B cell (primary cell): ENCODE measurements at regions not wholly inside any gene's neighbourhood (a gene's known extent, or its start where the extent isn't known, plus 50 kb on each side); places are given as distances from the start of the nearest gene placed in this dataset.

Experiments
- ATAC-seq: fragments of 200-7000 bp; cut with Tn5 transposase; one replicate; pipeline ENCODE4 v1.10.0; 2021; ENCODE audit warnings: low read depth, mild to moderate bottlenecking, moderate number of reproducible peaks, moderate library complexity
- CTCF ChIA-PET: fragments of 350-600 bp; sonication (Branson Sonifier 250); formaldehyde crosslinking; loops from one replicate; lab custom pipeline; 2021; ENCODE audit warnings: antibody characterized with exemption, inconsistent platforms; lab: Charles Lee
- POLR2A ChIA-PET: fragments of 350-600 bp; sonication (Branson Sonifier 250); formaldehyde crosslinking; loops from one replicate; lab custom pipeline; 2021; ENCODE audit warnings: antibody characterized with exemption; lab: Charles Lee
- DNase-seq: peaks from one replicate; pipeline ENCODE4 v3.0.0; 2013
- H2AFZ ChIP-seq: 2 replicates; pipeline ENCODE4 v1.6.1; 2012; ENCODE audit warnings: mild to moderate bottlenecking, low read depth, low read length; ENCODE audit not compliant: insufficient read depth, poor library complexity, severe bottlenecking
- H3K27ac ChIP-seq, 2 donors: 1 replicate in 1 of 2; 2 replicates in 1 of 2; pipeline ENCODE4 v1.5.1; 2012 to 2013; ENCODE audit warnings: low read length in 2 of 2, mild to moderate bottlenecking in 2 of 2, moderate library complexity in 1 of 2
- H3K27me3 ChIP-seq, 4 experiments: fragments of 200-600 bp in 1 of 4; sonication (generic) in 1 of 4; replicated peaks in 1 of 4; 1 replicate in 2 of 4; 2 replicates in 2 of 4; pipeline versions ENCODE4 v1.6.1 to v1.7.0; 2013 to 2016; ENCODE audit warnings: low read length in 3 of 4, mild to moderate bottlenecking in 2 of 4, mixed read lengths in 1 of 4, moderate library complexity in 1 of 4; ENCODE audit not compliant: insufficient read depth in 4 of 4, control insufficient read depth in 3 of 4; ENCODE audit errors: control extremely low read depth in 1 of 4
- H3K36me3 ChIP-seq, 2 experiments: replicated peaks in 1 of 2; 1 replicate in 1 of 2; 2 replicates in 1 of 2; pipeline versions ENCODE4 v1.6.1 to v1.7.1; 2013; ENCODE audit warnings: low read length in 1 of 2; ENCODE audit not compliant: insufficient read depth in 2 of 2, control insufficient read depth in 1 of 2; ENCODE audit errors: control extremely low read depth in 1 of 2, extremely low read depth in 1 of 2
- H3K4me1 ChIP-seq, 2 donors: fragments of 200-600 bp in 1 of 2; sonication (generic) in 1 of 2; 1 replicate in 1 of 2; 2 replicates in 1 of 2; pipeline versions ENCODE4 v1.5.1 to v1.6.1; 2013 to 2017; ENCODE audit warnings: low read length in 2 of 2; ENCODE audit not compliant: control insufficient read depth in 2 of 2, insufficient read depth in 2 of 2
- H3K4me2 ChIP-seq: replicated peaks from 2 replicates; pipeline ENCODE3; 2012; ENCODE audit warnings: mild to moderate bottlenecking, low read depth, low read length; ENCODE audit not compliant: poor library complexity, severe bottlenecking
- H3K4me3 ChIP-seq, 5 experiments: fragments of 200-600 bp in 1 of 5; sonication (generic) in 1 of 5; 1 replicate in 3 of 5; 2 replicates in 2 of 5; pipeline versions ENCODE4 v1.5.1 to v1.7.0; 2011 to 2016; ENCODE audit warnings: low read length in 4 of 5, mild to moderate bottlenecking in 4 of 5, low read depth in 2 of 5, control low read depth in 1 of 5, moderate library complexity in 1 of 5; ENCODE audit not compliant: insufficient read depth in 1 of 5; ENCODE audit errors: control extremely low read depth in 1 of 5, extremely low read depth in 1 of 5
- H3K79me2 ChIP-seq: fragments of 200-600 bp; sonication (generic); one replicate; pipeline ENCODE4 v1.6.0; 2016; ENCODE audit warnings: low read length; ENCODE audit not compliant: control insufficient read depth, insufficient read depth
- H3K9ac ChIP-seq: fragments of 200-600 bp; sonication (generic); 2 replicates; pipeline ENCODE4 v1.6.1; 2017; ENCODE audit warnings: mild to moderate bottlenecking, low read length, moderate library complexity
- H3K9me3 ChIP-seq, 3 donors: one replicate each; pipeline versions ENCODE4 v1.6.1 to v1.7.1; 2013; ENCODE audit warnings: low read length in 2 of 3; ENCODE audit not compliant: control insufficient read depth in 2 of 3, insufficient read depth in 1 of 3; ENCODE audit errors: control extremely low read depth in 1 of 3
- H4K20me1 ChIP-seq: 2 replicates; pipeline ENCODE4 v1.6.0; 2012; ENCODE audit warnings: mild to moderate bottlenecking, low read length; ENCODE audit not compliant: insufficient read depth, control insufficient read depth, poor library complexity, severe bottlenecking
- H3K27ac Mint-ChIP-seq: one replicate; pipeline ENCODE4 v1.8.0; 2021; ENCODE audit warnings: mixed read lengths
- H3K27me3 Mint-ChIP-seq: one replicate; pipeline ENCODE4 v1.8.0; 2021; ENCODE audit warnings: mixed read lengths
- H3K4me1 Mint-ChIP-seq: one replicate; pipeline ENCODE4 v1.8.0; 2021; ENCODE audit warnings: mixed read lengths
- H3K4me3 Mint-ChIP-seq: one replicate; pipeline ENCODE4 v1.8.0; 2021; ENCODE audit warnings: mixed read lengths
- H3K9me3 Mint-ChIP-seq: one replicate; pipeline ENCODE4 v1.8.0; 2022; ENCODE audit warnings: mixed read lengths; ENCODE audit not compliant: insufficient read depth
- EZH2 ChIP-seq: IDR thresholded peaks from 2 replicates; pipeline ENCODE4 v1.6.1; 2012; ENCODE audit warnings: borderline replicate concordance, low read depth, mild to moderate bottlenecking, moderate library complexity, low read length; ENCODE audit not compliant: insufficient read depth, poor library complexity, severe bottlenecking
- WGBS: methylation state at CpG from one replicate; pipeline ENCODE4 v1.1.5; 2013; ENCODE audit warnings: missing lambda C conversion rate; ENCODE audit not compliant: insufficient coverage; 5-methylcytosine and 5-hydroxymethylcytosine counted together
- intact Hi-C: fragments of 100-400 bp; cut with micrococcal nuclease; formaldehyde crosslinking; loops from one replicate; pipeline ENCODE4 v1.10.0; 2022
- TF ChIP-seq, protein P1 (sequence below): fragments of 200-600 bp; IDR thresholded peaks from one replicate; pipeline ENCODE4 v1.8.0; 2022; ENCODE audit warnings: antibody characterized with exemption, mild to moderate bottlenecking

DNA sequence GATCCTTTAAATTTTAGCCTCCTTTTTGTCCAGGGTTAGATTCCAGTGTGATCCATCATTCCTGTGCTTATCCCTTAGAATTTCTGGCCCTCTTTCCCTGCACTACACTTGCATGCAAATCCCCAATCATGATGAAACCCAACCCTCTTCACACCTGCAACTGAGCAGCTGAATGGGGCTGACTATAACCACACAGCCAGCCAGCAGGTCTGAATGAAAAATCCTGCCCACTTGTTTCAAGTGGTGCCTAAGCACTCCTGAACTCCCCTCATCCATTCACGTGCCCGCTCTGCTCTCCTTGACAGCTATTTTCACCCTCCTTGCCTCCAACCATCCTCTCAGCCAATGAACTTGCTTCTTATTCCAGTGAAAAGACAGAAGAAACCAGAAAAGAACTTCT, 80.5 kb upstream of the AFF3 start:
- H3K4me1 Mint-ChIP-seq: peaks cover 3% of the 10 kb centered on the region
- 96% methylated on average over 2 of the region's 2 CpGs for WGBS
- peaks cover 4% of the 10 kb centered on the region for H3K9me3 Mint-ChIP-seq
- H3K4me1 ChIP-seq: no peaks in the 10 kb centered on the region
- no peaks in the 10 kb centered on the region for H3K79me2 ChIP-seq
- no peaks in the 10 kb centered on the region for H3K36me3 ChIP-seq
- peaks cover 0 to 6% (median 2%) of the 10 kb centered on the region in 4 experiments for H3K27me3 ChIP-seq
- no peaks in the 10 kb centered on the region for H4K20me1 ChIP-seq
- DNase-seq: no peak
- peaks cover 0 to 2% (median 0%) of the 10 kb centered on the region in 3 donors for H3K9me3 ChIP-seq
- H3K27me3 Mint-ChIP-seq: peaks cover 21% of the 10 kb centered on the region
- no peak for TF ChIP-seq EZH2
- TF ChIP-seq, protein P1, sequence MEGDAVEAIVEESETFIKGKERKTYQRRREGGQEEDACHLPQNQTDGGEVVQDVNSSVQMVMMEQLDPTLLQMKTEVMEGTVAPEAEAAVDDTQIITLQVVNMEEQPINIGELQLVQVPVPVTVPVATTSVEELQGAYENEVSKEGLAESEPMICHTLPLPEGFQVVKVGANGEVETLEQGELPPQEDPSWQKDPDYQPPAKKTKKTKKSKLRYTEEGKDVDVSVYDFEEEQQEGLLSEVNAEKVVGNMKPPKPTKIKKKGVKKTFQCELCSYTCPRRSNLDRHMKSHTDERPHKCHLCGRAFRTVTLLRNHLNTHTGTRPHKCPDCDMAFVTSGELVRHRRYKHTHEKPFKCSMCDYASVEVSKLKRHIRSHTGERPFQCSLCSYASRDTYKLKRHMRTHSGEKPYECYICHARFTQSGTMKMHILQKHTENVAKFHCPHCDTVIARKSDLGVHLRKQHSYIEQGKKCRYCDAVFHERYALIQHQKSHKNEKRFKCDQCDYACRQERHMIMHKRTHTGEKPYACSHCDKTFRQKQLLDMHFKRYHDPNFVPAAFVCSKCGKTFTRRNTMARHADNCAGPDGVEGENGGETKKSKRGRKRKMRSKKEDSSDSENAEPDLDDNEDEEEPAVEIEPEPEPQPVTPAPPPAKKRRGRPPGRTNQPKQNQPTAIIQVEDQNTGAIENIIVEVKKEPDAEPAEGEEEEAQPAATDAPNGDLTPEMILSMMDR: no peak
- no peak overlapping the region for H3K27ac ChIP-seq
- no peak overlapping the region for H3K4me2 ChIP-seq
- no peak overlapping the region for H3K4me3 ChIP-seq
- H2AFZ ChIP-seq: no peak overlapping the region
- H3K9ac ChIP-seq: no peak overlapping the region
- intact Hi-C loops: no loop called here
- ChIA-PET CTCF (interaction anchor here (1.0 kb wide), 1 partner anchor 60 kb away, joined by 5 read pairs; no protein-coding TSS in a partner anchor), POLR2A (no interaction called here)
- H3K4me3 Mint-ChIP-seq: no peak overlapping the region
- no peak for ATAC-seq
- H3K27ac Mint-ChIP-seq: no peak overlapping the region

DNA sequence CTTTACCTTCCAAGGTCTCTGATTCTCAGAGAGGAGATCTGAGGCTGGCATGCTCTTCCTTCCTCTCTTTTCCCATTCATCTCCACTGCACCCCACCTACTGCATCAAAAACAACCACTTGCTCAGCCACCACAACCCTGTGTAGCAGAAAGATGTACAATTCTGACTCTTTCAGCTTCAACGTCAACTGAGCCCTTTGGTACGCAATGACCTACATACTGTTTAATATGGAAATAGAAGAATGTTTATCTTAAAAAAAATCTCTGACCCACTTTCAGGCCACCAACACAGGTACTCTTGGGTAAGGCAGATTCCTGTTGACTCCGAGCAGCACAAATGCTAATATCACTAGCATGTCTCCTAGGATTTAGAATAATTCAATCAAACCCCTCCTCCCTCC, 76.2 kb upstream of the AFF3 start:
- ChIA-PET CTCF (no interaction called here), POLR2A (interaction anchor here (0.5 kb wide), 1 partner anchor 1027 kb away, joined by 4 read pairs; no protein-coding TSS in a partner anchor)
- Histone ChIP-seq H3K4me3 (no peak overlapping the region), H2AFZ (no peak overlapping the region), H3K4me1 (peaks cover 0 to 4% of the 10 kb centered on the region in 2 donors), H3K79me2 (no peaks in the 10 kb centered on the region), H4K20me1 (no peaks in the 10 kb centered on the region), H3K4me2 (no peak overlapping the region), H3K27ac (no peak overlapping the region), H3K9me3 (peaks cover 0 to 2% (median 0%) of the 10 kb centered on the region in 3 donors), H3K36me3 (no peaks in the 10 kb centered on the region), H3K9ac (no peak overlapping the region), H3K27me3 (peaks cover 0 to 6% (median 2%) of the 10 kb centered on the region in 4 experiments)
- Mint-ChIP-seq H3K4me3 (no peak overlapping the region), H3K9me3 (no peaks in the 10 kb centered on the region), H3K27ac (no peak overlapping the region), H3K4me1 (no peaks in the 10 kb centered on the region), H3K27me3 (peaks cover 12% of the 10 kb centered on the region)
- 100% methylated on average over 1 of the region's 3 CpGs for WGBS
- DNase-seq (no peak), ATAC-seq (no peak)
- intact Hi-C loops: no loop called here
- TF ChIP-seq, protein P1: no peak
- no peak for TF ChIP-seq EZH2
